ENCODE measurements at regions not wholly inside any gene's neighbourhood (a gene's known extent, or its start where the extent isn't known, plus 50 kb on each side); places are given as distances from the start of the nearest gene placed in this dataset.

- no peak overlapping the region for H2BK15ac ChIP-seq (ENCODE audit: low read length)
- H3K23me2 ChIP-seq (ENCODE audit: low read depth, low read length) = no peaks in the 10 kb centered on the region
- no peak overlapping the region for H3K23ac ChIP-seq (ENCODE audit: insufficient read length)
- no peaks in the 10 kb centered on the region for H3K9me3 ChIP-seq (ENCODE audit: insufficient read depth in 2 of 2, low read depth in 1 of 2, low read length in 1 of 2)
- no peak overlapping the region for H2BK5ac ChIP-seq (ENCODE audit: low read depth, low read length)
- H3K4me2 ChIP-seq (ENCODE audit: insufficient read depth in 1 of 2, low read depth in 2 of 2, low read length in 2 of 2) = no peak overlapping the region
- no peak overlapping the region for H4K8ac ChIP-seq (ENCODE audit: extremely low read depth, insufficient read depth, low read length)
- no peak overlapping the region for H3K9ac ChIP-seq (replicated peaks in 1 of 4; ENCODE audit: extremely low read depth in 1 of 4, low read depth in 3 of 4, low read length in 3 of 4)
- ChIA-PET POLR2A (ENCODE audit: partially characterized antibody) (no interaction called here), CTCF (ENCODE audit: partially characterized antibody) (interaction anchor here (0.5 to 4.1 kb wide), 23 partner anchors 12 to 1406 kb away, joined by 3 to 34 read pairs (median 3); no protein-coding TSS in a partner anchor)
- H2BK120ac ChIP-seq (replicated peaks; ENCODE audit: low read depth, low read length) = no peak overlapping the region
- no peak overlapping the region for H2AK5ac ChIP-seq (ENCODE audit: low read depth, low read length)
- no peak overlapping the region for H2BK12ac ChIP-seq (ENCODE audit: low read depth, low read length)
- H3K56ac ChIP-seq (replicated peaks; ENCODE audit: insufficient read length, low read depth, low read length) = no peak overlapping the region
- DNase-seq (ENCODE audit: low read depth in 1 of 2, low spot score in 2 of 2) (peak; percentile 41 to 78), FAIRE-seq (peak; percentile 93)
- no peak overlapping the region for H4K91ac ChIP-seq (replicated peaks; ENCODE audit: insufficient read length, low read length)
- TF ChIP-seq SIRT6 (IDR thresholded peaks at IDR 0.05; ENCODE audit: low read length) (no peak), RNF2 (IDR thresholded peaks at IDR 0.05; ENCODE audit: borderline replicate concordance, low read depth, low read length, missing control alignments, poor library complexity, severe bottlenecking) (no peak), RAD21 (IDR thresholded peaks at IDR 0.05 in 1 of 2, conservative IDR thresholded peaks at IDR 0.05 in 1 of 2; ENCODE audit: low read depth in 2 of 2, low read length in 2 of 2) (peak; percentile 95 to 98), CTCF (IDR thresholded peaks at IDR 0.05; ENCODE audit: control extremely low read depth in 1 of 3, insufficient read depth in 1 of 3, low read depth in 1 of 3, low read length in 3 of 3) (peak; percentile 77 to 87 (median 85))
- no peaks in the 10 kb centered on the region for H4K20me1 ChIP-seq (replicated peaks in 1 of 2; ENCODE audit: control insufficient read depth in 1 of 2, insufficient read depth in 2 of 2, low read length in 2 of 2)
- no peak overlapping the region for H3K18ac ChIP-seq (ENCODE audit: extremely low read depth, low read length)
- H3K4ac ChIP-seq (replicated peaks; ENCODE audit: insufficient read length, low read depth, low read length) = no peak overlapping the region
- 46% methylated on average over 6 of the region's 6 CpGs; no CpG with 5 or more reads in 1 of the 2 experiments for WGBS, 2 experiments (ENCODE audit: extremely low coverage in 1 of 2, insufficient coverage in 1 of 2, insufficient read length in 1 of 2, insufficient replicate concordance in 2 of 2, low coverage in 1 of 2, low lambda C conversion rate in 2 of 2, missing lambda C conversion rate in 1 of 2)
- no peaks in the 10 kb centered on the region for H3K79me1 ChIP-seq (ENCODE audit: low read depth, low read length)
- H2BK20ac ChIP-seq (ENCODE audit: low read length) = no peak overlapping the region
- no peaks in the 10 kb centered on the region for H3K27me3 ChIP-seq (replicated peaks in 1 of 4; ENCODE audit: control insufficient read depth in 3 of 4, extremely low read depth in 1 of 4, insufficient read depth in 3 of 4, low read length in 3 of 4)
- no peak overlapping the region for H3K4me3 ChIP-seq (ENCODE audit: extremely low read depth in 1 of 4, insufficient read depth in 2 of 4, low read depth in 3 of 4, low read length in 4 of 4)
- no peak overlapping the region for H2AFZ ChIP-seq (ENCODE audit: low read length)
- H3K4me1 ChIP-seq (replicated peaks in 1 of 4; ENCODE audit: control insufficient read depth in 3 of 4, insufficient read depth in 4 of 4, low read length in 3 of 4) = no peaks in the 10 kb centered on the region
- no peak overlapping the region for H3K14ac ChIP-seq (ENCODE audit: insufficient read length)
- H3K36me3 ChIP-seq (ENCODE audit: control insufficient read depth in 2 of 4, insufficient read depth in 4 of 4, low read length in 3 of 4) = no peaks in the 10 kb centered on the region
- H3K27ac ChIP-seq (ENCODE audit: low read depth, low read length) = no peak overlapping the region
- no peak overlapping the region for H4K5ac ChIP-seq (ENCODE audit: insufficient read length, low read depth, low read length)
- no peaks in the 10 kb centered on the region for H3K79me2 ChIP-seq (ENCODE audit: control insufficient read depth in 1 of 2, insufficient read depth in 2 of 2, low read length in 2 of 2)
These were observed 155.5 kb upstream of the NMUR2 start for GRCh38 chr5:152560512-152561137.
